ENCODE measurements at regions not wholly inside any gene's neighbourhood (a gene's known extent, or its start where the extent isn't known, plus 50 kb on each side); places are given as distances from the start of the nearest gene placed in this dataset.

DNA sequence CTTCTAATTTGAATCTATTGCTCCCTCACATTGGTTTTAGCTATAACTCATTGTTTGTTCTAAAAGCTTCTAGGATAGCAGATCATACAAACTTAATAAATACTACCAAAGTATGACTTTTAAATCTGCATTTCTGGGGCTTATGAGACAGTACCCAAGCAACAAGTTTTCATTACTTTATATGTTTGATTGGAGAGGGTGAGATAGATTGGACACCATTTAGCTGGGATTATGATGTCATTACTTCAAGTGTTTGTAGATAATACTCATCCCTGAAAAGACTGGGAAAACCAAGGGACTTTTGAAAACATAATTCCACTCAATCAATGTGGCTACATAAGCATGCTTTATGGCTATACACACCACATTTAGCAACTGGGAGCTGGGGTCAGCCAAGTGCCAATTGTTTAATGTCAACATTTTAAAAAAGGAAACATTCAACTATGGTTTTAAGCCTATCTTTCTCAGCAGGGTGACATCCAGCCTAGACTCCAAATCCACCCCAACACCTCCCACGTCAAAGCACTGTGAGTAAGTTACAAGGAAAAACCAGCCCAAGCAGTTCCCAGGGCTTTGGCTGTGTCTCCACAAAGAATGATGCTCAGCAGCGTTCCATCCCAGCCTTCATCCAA is 119.9 kb downstream of the ETAA1 start:
- ATAC-seq (no peak), DNase-seq (no peak)

DNA sequence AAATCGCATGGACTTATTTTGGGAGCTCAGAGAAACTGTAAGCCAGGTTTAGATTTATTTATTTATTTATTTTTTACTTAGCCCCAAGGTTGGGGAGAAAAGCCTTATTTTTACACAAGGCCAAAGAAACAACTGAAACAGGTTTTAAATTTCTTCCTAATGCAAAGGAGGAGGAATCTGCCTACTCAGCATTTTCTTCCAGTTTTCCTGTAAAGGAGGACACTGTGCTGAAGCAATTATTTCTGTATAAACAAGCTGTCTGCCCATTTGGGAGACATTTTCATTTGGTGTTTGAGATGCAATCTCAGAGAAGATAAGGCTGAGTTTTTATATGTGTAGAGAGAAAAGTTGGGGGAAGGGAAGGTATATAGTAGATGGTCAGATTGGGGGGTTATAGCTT is 125.0 kb downstream of the ETAA1 start:
- DNase-seq (no peak), ATAC-seq (no peak)

DNA sequence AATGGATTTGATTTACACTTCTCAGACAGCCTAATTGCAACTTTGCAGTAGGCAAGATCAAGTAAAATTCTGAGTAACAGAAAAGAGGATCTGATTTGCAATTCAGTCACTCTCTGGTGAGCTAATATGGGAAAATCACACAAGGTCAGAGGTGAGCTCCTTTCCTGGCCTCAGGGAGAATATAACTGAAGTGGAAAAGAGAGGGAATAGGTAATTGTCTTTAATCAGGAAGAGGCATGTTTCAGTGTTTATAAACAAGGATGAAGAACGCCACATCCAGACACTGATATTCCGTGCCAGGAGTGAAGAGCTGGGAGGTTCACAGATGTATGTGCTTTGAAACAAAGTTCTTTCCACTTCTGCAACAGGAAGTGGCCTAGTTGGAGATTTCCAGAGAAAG is 127.1 kb downstream of the ETAA1 start:
- ATAC-seq (no peak), DNase-seq (no peak)

DNA sequence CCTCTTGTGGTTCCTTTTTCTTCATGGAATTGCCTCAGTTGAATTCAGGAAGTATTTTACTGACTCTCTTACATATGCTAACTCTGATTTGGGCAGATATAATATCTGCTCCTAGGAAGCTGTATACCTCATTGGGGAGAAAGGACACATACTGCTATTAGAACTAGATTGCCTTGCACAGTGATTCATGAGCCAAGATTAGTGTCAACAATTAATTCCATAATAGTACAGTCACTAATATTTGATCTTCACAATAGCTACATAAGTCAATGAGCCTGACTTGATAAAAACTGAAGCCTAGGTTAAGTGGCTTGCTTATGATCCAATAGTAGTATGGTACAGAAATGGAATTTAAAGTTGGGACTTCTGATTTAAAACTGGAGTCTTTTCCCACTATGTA is 127.6 kb downstream of the ETAA1 start:
- ATAC-seq (no peak), DNase-seq (no peak)

DNA sequence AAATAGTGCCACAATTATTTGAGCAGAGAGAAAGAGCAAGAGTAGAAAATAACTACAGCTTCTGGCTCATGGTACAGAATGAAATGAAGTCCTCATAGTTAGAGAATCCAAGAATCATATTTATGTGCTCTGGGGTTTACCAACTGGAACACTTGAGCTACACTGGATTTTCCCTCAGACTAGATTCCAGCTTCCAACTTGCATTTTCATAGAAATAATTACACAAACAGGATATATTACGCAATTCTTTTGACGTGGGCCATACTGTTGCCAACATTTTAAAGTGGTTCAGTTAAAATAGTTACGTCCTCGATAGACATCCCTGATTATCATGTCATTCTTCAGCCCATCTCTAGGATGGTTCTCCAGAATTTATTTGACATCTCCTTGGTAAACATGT is 129.2 kb downstream of the ETAA1 start:
- DNase-seq = no peak
- no peak for ATAC-seq

GRCh38 chr2:67528320-67528719 is 131.2 kb downstream of the ETAA1 start:
- DNase-seq (no peak), ATAC-seq (no peak)

DNA sequence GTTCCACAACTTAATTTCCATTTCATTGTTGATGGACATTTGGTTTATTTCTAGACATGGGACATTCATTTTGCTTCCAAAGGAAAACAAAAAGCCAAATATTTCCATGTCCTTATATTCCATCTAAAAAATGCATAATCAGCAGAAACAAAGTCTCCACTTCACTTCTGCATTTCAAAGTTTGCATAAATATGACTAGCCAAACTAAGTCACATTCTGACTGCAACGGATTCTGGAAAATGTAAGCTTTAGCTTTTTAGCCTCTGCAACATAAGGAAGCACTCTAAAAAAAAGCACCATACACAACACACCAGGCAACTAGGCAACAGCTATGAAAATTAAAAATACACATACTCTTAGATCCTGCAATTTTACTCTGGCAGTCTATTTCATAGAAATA is 135.3 kb downstream of the ETAA1 start:
- DNase-seq = no peak
- ATAC-seq = no peak

DNA sequence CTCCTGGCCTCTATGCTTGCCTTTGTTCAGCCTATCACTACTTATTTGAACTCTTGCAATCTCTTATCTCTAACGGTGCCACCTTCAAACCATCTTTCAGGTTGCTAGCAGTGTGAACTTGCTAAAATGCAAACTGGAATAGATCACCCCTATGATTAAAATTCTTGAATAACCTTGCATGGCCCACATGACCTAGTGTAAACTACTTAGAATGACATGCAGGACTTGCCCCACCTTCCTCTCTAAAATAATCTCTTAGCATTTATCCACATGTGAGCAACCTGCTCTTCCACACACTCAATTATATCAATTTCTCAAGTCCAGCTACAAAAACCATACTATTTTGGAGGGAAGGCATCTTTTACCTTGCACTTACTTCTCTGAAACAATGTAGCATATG is 137.6 kb downstream of the ETAA1 start:
- no peak for ATAC-seq
- no peak for DNase-seq

DNA sequence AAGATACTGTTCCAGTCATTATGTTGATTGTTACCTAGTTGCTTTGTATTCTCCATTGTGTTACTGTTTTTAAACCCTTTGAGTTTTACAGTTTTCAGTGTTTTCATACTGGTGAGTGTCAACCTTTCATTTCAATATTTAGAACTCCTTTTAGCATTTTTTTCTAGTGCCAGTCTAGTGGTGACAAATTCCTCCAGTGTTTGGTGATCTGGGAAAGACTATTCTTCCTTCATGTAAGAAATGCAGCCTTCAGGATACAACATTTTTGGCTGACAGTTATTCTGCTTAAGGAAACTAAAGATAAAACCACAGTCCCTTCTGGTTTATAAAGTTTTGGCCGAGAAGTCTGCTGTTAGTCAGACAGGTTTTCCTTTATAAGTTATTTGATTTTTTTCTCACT is 143.8 kb downstream of the ETAA1 start:
- no peak for DNase-seq

GRCh38 chr2:67544286-67544685 is 147.2 kb downstream of the ETAA1 start:
- ATAC-seq = no peak

More for the DNA sequence above, 143.8 kb downstream of the ETAA1 start:
- ATAC-seq = no peak

GRCh38 chr2:67548317-67549201 is 151.4 kb downstream of the ETAA1 start:
- no peak for ATAC-seq
- DNase-seq = no peak

More at GRCh38 chr2:67544286-67544685, 147.2 kb downstream of the ETAA1 start:
- DNase-seq = no peak

DNA sequence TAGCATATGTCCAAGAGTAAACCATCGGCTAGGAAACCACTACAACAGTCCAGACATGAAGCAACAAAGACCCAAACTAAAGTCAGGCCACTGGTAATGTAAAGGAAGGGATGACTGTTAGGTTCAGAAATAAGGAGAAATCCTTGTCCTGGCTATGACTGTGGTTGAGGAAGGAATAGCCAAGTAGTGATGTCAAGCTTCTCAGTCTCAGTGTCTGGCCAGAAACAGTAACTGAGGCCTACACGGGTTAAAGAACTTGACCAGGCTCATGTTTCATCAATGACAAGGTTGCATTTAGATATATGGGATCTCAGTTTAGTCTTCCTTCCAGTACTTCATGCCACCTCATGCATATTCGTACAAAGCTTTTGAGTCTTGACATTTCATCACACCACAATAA is 162.0 kb downstream of the ETAA1 start:
- no peak for ATAC-seq
- no peak for DNase-seq

DNA sequence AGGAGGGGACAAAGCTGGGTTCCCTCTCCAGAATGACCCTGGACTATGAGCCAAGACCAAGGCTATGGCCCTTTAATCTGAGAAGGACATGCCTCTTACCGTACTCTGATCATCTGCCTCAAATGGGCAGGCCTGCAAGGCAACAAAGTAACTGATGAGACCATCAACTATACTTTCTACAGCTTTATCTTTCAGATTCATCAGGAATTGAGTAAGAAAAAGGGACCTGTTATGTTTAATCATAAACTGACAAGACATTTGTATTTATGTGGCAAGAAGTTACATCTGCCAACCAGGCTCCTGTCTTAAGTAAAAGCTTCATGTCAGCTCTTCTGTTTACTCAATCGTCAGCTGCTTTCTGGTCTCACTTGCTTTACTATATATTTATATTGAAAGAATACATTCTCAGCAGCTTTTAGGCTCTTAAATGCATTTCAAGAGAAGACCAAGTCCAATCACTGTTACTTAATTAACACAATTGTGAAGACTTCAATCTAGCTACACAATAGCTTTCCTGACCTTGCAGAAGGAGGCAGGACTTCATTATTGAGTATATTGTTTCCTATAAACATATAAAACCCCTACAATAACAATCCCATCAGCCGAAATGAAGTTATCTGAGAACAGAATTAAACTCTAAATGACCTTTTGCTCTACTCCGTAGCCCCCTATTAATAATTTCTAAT is 163.8 kb downstream of the ETAA1 start:
- DNase-seq = no peak

GRCh38 chr2:67561457-67561965 is 164.4 kb downstream of the ETAA1 start:
- DNase-seq = no peak
- no peak for ATAC-seq

More for the DNA sequence above, 163.8 kb downstream of the ETAA1 start:
- no peak for ATAC-seq

DNA sequence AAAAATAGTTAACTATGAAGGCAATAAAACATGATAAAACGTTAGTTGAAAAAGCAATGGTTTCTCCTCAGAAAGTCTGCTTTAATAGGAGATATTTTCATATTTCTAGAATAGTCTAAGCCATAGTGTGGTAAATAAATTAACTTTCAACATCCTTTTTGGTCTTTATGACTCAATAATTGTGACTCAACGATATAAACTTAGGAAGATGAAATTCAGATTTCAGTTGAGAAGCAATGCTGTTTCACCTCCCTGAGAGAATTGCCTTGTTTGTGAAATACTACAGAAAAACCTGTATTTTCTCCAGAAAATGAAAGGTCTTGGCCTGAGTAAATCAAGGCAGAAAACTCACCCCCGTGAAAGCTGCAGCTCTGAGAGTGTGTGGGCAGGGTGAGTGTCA is 166.9 kb downstream of the ETAA1 start:
- ATAC-seq (no peak), DNase-seq (no peak)

DNA sequence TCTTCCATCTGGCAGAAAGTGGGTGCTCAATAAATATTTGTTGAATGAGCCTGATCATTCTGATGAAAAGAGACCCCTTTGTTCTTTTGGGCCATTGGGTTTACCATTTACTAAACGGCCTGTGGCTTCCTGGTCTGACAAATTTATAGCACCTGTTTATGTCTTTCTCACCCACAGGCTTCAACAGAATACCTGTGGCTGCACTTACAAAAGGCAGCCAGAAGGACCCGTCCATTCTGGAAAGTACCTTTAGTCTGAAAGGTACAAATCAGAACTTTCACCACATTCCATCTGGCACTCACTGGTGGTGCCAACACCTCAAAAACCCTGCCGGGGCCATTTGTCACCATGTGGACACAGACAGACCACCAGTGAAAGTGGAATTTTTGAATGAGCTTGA is 167.5 kb downstream of the ETAA1 start:
- ATAC-seq (no peak), DNase-seq (no peak)

- no peak for ATAC-seq
Measured at GRCh38 chr2:67565262-67565661, 168.1 kb downstream of the ETAA1 start.

DNA sequence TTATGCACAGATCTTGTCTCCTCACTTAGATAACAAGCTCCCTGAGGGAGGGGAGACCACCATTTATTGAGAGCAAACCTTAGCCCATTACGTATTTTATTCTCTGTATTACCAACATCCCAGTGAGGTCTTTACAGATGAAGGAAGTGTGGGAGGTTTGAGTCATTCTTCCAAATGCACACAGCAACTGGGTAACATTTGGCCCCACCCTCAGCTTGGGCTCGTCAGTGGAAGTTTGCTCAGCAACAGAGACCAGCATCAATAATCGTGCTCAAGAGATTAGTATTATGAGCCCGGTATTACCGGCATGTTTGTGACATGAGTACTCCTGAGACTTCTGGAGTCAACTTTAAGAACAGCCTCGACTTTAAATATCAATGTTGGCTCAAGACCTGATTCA is 168.6 kb downstream of the ETAA1 start:
- no peak for DNase-seq
- no peak for ATAC-seq

More at GRCh38 chr2:67565262-67565661, 168.1 kb downstream of the ETAA1 start:
- DNase-seq = no peak

DNA sequence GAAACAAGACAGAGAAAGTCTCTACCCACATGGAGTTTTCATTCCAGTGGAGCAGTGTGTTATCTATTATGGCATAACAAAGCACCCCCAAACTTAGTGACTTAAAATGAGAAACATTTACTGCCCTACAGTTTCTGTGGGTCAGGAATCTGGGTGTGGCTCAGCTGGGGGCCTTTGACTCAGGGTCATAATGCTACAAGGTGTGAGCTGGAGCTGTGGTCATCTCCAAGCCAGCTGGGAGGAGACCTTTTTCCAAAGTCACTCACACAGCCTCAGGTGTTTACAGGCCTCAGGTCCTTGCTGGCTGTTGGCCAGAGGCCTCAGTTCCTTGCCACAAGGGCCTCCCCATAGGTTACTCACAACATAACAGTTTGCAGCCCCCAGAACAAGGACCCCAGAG is 169.2 kb downstream of the ETAA1 start:
- DNase-seq = no peak
- no peak for ATAC-seq

DNA sequence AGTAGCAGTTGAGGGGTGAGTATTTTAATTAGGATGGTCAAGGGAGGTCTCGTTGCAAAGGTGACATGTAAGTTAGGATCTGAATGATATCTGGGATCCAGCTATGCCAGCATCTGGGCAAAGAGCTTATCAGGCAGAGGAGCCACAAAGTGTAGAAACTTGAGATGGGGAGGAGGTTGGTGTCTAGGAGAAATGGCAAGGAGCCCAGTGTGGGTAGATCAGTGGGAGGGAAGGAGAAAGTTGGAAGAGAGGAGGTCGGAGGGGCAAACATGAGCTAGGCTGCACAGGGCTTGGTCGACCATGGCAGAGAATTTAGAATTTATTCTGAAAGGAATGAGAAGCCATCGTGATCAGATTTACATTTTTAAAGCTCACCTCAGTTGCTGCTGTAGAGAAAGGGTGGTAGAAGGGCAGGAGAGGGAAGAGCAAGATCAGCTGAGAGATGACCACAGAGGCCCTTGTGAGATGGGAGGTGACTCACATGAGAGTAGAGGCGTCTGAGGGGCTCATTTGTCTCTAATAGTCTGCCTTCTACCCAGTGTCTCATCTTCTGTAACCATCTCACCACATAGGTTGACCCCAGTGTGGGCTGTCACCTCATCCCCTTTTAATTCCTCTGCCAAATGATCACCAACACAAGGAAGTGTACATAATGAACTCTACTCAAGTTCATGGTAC is 170.0 kb downstream of the ETAA1 start:
- ATAC-seq (no peak), DNase-seq (no peak)

DNA sequence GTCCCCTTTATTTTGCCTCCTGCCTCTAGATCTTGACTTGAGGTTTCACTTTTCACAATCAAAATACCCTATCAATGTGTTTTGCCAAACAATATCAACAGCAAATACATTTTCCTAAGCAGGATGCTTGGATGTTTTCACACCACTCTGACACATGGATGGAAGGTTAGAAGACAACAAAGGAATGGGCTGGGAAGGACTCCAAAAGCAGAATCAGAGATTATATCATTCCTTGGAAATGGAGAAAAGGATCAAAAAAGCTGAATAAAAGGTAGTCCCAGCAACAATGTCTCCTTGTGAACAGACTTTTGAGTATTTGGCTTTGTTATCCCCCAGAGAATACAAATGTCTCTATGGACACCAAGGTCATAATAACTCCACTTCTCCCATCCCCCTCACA is 170.8 kb downstream of the ETAA1 start:
- ATAC-seq (no peak), DNase-seq (no peak)

DNA sequence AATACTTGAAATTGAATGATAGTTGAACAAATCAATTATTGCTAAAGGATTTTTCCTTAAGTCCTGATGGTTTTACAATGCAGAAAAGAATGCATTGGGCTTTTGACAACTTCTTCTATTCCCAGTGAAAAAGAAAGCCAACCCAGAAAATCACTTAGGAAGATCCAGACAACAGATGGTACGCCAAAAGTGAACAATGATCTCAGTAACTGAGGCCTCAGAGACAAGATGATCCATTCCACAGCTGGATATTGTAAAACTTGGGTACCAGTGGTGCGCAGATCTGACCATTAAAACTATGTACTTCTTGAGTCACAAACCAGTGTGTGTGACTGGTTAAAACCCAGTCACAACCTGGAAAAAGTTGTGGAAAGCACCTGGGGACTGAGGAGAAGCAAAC is 173.5 kb downstream of the ETAA1 start:
- ATAC-seq (no peak), DNase-seq (no peak)
